Adipose tissue (tissue), 3 donors: ENCODE measurements at regions not wholly inside any gene's neighbourhood (a gene's known extent, or its start where the extent isn't known, plus 50 kb on each side); places are given as distances from the start of the nearest gene placed in this dataset.

ENCODE experiments used
- H3K27ac ChIP-seq: one replicate; pipeline ENCODE4 v1.5.1; 2013; ENCODE audit warnings: low read depth, low read length
- WGBS, 3 donors: extraction: QIAGEN DNeasy Blood & Tissue Kit; methylation state at CpG; one replicate each; pipeline ENCODE4 v1.1.7; 2013; 5-methylcytosine and 5-hydroxymethylcytosine counted together
- donor health status: healthy with polysubstance abuse.
- donor health status: Bipolar disorder and iron deficiency.
- donor health status: healthy.

- WGBS, 3 donors, result 71 to 79% (median 73%) methylated on average over 6 of the region's 6 CpGs
- no peak overlapping the region for H3K27ac ChIP-seq
Observed at GRCh38 chr14:105830171-105830570, 303.8 kb downstream of the TMEM121 start.

GRCh38 chr14:105836160-105836559 lies 309.8 kb downstream of the TMEM121 start:
- H3K27ac ChIP-seq, result no peak overlapping the region
- 82 to 93% (median 91%) methylated on average over 11 of the region's 11 CpGs for WGBS, 3 donors

- H3K27ac ChIP-seq, result no peak overlapping the region
- WGBS, 3 donors, result 56 to 75% (median 71%) methylated on average over 10 of the region's 10 CpGs
Observed at GRCh38 chr14:105836730-105837129, 310.3 kb downstream of the TMEM121 start.

- WGBS, 3 donors, result 76 to 87% (median 79%) methylated on average over 20 of the region's 20 CpGs
Observed at GRCh38 chr14:105837349-105838063, 311.1 kb downstream of the TMEM121 start.

DNA sequence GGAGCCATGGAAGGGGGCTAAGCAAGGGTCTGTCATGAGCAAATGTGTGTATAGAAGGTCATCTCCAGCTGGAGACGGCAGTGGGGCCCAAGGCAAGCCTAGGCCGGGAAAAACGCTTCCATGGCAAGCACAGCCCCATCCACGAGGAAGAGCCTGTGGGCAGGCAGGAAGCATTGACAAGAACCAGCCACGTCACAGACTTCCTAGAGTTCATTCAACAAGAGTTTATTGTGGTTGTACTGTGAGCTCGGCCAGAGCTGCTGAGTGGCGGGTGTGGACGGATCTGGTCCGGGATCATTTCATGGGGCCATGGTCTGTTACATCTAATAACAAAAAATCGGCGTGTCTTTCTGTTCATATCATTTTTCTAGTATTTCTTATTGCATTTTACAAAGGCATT lies 311.7 kb downstream of the TMEM121 start:
- no peak overlapping the region for H3K27ac ChIP-seq
- WGBS, 3 donors, result 80 to 81% (median 80%) methylated on average over 11 of the region's 11 CpGs

More at GRCh38 chr14:105837349-105838063, 311.1 kb downstream of the TMEM121 start:
- H3K27ac ChIP-seq, result no peak overlapping the region

- WGBS, 3 donors, result 77 to 87% (median 84%) methylated on average over 15 of the region's 15 CpGs
Observed at GRCh38 chr14:105838591-105839424, 312.4 kb downstream of the TMEM121 start.

GRCh38 chr14:105839425-105840265 lies 313.3 kb downstream of the TMEM121 start:
- no peak overlapping the region for H3K27ac ChIP-seq
- WGBS, 3 donors, result 81 to 91% (median 89%) methylated on average over 20 of the region's 20 CpGs

More at GRCh38 chr14:105838591-105839424, 312.4 kb downstream of the TMEM121 start:
- H3K27ac ChIP-seq, result no peak overlapping the region

DNA sequence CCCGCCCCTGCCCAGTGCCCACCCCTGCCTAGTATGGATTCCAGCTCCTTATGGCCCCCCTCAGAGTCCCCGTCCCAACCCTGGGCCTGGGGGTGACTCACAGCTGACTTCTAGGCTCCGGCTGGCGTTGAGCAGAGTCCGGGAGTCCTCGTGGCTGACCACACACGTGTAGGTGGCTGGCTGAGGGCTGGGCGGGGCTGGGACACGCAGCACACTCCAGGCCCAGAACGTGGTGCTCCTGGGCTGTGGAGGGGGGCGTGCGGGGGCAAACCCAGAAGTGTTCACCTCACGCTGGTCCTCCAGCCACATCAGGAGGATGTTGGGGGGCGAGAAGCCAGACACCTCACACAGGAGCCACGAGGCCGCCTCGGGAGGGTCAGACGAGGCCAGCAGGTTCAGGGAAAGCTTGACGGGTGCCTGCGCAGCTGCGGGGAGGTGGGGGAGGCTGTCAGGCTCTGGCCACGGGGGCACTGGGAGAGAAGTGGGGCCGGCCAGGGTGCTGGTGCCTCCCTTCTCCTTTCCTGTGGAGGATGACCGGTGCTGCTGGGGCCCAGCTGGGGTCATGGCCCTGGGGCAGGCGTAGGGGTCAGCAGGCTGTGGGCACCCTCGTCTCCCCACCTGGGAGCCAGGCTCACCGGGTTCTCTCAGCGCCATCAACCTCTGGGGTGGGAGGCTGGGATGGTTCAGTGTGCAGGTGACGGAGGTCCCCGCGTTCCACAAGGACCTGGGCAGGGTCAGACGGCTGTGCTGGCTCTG lies 314.1 kb downstream of the TMEM121 start:
- no peak overlapping the region for H3K27ac ChIP-seq
- 75 to 87% (median 85%) methylated on average over 28 to 32 of the region's 32 CpGs for WGBS, 3 donors

DNA sequence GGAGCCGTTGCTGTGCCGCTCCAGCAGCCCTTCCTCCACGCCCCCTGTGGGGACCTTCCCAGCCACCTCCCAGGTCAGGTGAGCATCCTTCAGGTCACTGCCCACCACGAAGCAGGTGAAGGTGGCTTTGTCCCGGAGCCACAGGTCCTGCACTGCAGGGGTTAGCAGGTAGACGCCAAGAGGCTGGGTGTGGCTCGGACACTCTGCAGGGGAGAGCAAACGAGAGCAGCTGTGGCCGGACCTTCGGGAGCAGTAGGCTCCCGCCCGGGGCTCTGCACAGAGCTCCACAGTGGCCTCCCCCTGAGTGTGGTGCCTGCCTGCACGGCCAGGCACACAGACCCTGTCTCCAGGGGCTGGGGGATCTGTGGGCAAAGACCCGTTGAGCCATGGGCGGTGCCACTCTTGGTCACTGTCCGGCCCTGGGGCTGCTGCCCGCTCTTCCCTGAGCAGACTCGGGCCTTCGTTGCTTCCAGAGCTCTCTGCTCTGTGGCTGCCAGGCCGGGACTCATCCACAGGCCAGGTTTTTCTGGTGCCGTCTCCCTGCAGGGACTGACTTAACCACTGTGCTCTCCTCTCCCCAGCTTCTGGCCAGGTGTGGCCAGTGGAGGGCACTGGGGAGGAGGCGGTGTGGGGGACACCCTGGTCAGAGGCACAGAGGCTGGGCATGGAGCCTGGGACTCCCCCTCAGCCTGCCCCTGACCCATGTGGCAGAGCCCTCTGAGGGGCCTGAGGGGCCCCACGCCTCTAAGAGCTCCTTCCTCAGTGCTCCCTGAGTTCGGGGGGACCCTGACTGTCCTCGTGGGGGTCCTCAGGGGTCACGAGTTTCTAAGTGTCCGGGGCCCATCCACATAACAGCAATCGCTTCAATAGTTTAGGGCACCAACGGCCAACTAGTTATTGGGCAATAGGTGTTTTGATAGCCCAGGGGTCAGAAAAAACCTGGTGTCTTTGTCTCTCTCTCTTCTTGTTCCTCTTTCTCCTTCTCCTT lies 314.9 kb downstream of the TMEM121 start:
- WGBS, 3 donors, result 69 to 81% (median 77%) methylated on average over 26 to 29 of the region's 29 CpGs

DNA sequence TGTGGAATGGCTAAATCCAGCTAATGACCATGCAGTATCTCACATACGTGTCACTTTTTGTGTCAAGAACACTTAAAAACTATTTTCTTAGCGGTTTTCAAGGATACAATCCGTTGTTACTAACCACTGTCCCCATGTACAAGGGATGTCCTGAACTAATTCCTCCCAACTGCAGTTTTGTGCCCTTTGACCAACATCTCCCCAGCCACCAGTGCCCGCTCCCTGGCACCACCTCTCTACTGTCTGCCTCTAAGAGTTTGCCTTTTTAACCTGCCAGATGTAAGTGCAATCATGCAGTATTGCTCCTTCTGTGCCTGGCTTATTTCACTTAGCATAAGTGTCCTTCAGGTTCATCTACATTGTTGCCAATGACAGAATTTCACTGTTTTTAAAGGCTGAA lies 315.7 kb downstream of the TMEM121 start:
- no peak overlapping the region for H3K27ac ChIP-seq
- WGBS, 3 donors, result 63 to 88% (median 76%) methylated on average over 4 of the region's 4 CpGs

More for the DNA sequence above, 314.9 kb downstream of the TMEM121 start:
- no peak overlapping the region for H3K27ac ChIP-seq

- no peak overlapping the region for H3K27ac ChIP-seq
- 61 to 74% (median 70%) methylated on average over 13 of the region's 13 CpGs for WGBS, 3 donors
Observed at GRCh38 chr14:105843444-105844046, 317.2 kb downstream of the TMEM121 start.

- 79 to 91% (median 91%) methylated on average over 16 of the region's 16 CpGs for WGBS, 3 donors
Observed at GRCh38 chr14:105844047-105844630, 317.8 kb downstream of the TMEM121 start.

GRCh38 chr14:105844810-105845724 lies 318.7 kb downstream of the TMEM121 start:
- no peak overlapping the region for H3K27ac ChIP-seq
- 75 to 90% (median 87%) methylated on average over 18 of the region's 18 CpGs for WGBS, 3 donors

More at GRCh38 chr14:105844047-105844630, 317.8 kb downstream of the TMEM121 start:
- H3K27ac ChIP-seq, result no peak overlapping the region

DNA sequence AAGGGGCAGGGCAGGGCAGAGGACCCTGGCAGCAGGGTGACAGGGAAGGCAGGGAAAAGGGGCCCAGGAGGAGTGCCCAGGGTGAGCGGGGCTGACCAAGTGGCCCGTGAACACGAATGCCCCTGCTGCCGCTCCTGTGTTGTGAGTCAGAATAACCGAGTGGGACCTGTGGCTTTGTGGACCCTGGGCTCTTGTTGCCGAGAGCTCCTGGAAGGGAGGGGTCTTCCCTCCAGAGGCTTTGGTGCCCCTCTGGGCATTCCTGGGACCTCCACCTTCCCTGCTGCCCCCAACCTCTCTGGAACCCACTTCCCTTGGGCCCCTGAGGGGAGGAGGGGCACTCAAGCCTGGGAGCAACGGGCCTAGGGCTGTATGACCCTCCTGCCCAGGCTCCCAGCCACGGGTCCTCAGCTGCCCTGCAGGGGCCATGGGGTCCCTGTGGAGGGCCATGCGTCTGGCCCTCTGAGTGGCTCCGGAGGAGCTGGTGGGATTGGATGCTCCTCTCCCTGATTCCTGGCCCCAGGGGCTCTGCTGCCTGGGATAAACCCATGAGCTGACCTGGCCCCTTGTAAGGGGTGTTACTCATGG lies 319.4 kb downstream of the TMEM121 start:
- no peak overlapping the region for H3K27ac ChIP-seq
- WGBS, 3 donors, result 74 to 85% (median 85%) methylated on average over 9 to 10 of the region's 10 CpGs

GRCh38 chr14:105846312-105846711 lies 319.9 kb downstream of the TMEM121 start:
- no peak overlapping the region for H3K27ac ChIP-seq
- 67 to 91% (median 87%) methylated on average over 5 of the region's 5 CpGs for WGBS, 3 donors
